H4 (cell line): ENCODE measurements at regions not wholly inside any gene's neighbourhood (a gene's known extent, or its start where the extent isn't known, plus 50 kb on each side); places are given as distances from the start of the nearest gene placed in this dataset.
"Not testable (repeated sequence)": the region's sequence is repeated elsewhere in the genome, so short reads cannot be mapped to it uniquely, and the experiment has no call there.

ENCODE experiments used
- DNase-seq: peaks from one replicate; pipeline ENCODE4 v3.0.0-alpha.2; 2015; ENCODE audit warnings: low spot score

DNA sequence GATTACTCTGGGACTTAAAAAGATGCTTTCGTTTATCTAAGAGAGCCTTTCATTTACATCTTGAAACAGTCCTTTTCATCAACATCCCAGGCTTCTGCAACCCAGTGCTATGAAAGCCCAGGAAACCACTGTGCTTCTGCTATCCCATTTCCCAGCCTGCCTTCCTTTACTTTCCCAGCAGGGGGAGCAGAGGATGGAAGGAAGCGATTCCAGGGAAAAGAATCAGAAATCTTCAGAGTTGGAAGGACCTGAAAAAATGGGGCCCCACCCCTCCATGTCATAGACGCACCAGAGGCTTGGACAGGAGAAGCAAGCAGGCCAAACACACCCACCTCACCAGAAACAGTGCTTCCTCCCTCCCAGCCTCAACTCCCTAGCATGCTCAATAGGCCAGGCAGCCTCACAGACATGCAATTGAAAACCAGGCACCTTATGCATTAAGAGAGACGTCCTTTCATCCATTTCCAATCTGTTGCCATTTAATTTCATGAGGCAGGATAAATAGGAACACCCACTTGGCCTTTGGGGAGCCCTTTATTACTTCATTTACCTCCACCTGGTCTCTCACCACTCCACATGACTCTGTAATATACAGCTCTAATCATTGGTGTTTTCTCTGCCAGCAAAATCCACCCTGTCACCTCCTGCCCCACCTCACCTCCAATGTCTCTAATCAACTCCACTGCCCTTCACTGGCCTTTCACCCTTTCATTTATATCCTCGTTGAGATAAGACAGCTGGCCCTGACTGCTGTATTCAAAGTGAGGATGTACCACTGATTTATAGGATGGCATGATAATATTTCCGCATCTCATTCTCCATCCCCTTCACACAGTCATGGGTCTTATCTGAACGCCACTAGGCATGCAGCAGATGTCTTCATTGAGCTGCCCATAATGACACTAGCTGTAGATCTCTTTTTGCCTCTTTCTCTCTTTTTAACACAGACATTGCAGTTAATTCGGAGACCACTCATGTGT lies 583.9 kb downstream of the NTRK3 start:
- DNase-seq = peak; percentile 18

DNA sequence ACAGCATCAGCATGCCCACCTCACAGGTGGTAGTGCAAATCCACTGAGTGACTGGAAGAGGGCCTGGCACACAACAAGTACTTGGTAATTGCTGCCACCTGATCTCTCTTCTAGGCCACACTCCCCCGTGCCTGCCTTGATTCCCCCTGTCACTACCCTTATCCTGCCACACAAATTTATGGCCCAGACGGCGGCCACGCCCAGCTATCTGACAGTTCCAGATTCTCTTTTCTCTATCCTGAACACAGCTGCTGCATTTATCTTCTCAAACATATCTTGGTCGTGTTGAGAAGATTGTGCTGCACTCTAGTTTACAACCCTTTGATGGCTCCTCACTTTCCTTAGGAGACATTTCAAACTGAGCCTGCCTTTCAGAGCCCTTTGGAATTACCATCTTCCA lies 585.2 kb downstream of the NTRK3 start:
- DNase-seq = no peak

DNA sequence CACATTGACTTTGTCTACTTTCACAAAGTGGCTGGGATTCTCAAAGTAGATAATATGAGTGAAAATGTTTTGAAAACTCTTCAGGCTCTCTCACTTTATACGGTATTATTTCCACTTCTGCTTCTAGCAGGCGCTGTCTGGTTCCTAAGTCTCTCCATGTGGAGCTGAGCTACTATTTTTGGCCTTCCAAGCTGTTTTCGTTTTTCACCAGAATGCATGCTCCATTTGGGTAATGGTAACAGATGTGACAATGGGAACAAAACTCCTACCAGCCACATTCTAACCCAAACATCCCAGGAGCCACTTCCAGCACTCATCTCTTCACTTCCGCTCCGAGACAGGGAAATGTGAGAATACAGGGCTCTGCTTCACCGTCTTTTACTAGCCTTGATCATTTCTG lies 586.7 kb downstream of the NTRK3 start:
- no peak for DNase-seq

DNA sequence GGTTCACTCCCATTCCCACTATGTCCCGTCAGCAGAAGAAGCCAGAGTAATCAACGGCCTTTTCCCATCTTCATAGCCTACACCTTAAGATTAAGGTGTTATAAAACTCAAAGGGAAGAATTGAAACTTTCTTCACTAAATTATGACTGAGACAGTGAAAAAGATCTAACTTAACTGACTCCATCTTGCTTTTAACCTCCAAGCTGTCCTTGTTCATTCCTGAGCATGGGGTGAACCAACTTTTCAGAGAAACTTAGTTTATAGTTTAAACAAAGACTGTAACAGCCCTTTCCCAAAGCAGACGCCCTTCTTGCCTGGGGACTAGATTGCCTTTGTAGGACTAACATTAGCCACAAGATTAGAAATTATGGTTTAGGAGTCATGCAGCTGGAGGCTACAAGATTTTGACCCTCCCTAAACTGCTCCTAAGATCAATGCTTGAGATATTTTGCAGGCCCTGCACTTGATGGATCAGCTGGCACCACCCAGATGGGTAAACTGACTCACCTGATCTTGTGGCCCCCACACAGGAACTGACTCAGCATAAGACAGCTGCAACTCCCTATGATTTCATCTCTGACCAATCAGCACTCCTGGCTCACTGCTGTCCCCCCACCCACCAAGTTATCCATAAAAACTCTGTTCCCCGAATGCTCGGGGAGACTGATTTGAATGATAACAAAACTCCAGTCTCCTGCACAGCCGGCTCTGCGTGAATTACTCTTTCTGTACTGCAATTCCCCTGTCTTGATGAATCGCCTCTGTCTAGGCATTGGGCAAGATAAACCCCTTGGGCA lies 587.6 kb downstream of the NTRK3 start:
- not testable (repeated sequence) for DNase-seq

DNA sequence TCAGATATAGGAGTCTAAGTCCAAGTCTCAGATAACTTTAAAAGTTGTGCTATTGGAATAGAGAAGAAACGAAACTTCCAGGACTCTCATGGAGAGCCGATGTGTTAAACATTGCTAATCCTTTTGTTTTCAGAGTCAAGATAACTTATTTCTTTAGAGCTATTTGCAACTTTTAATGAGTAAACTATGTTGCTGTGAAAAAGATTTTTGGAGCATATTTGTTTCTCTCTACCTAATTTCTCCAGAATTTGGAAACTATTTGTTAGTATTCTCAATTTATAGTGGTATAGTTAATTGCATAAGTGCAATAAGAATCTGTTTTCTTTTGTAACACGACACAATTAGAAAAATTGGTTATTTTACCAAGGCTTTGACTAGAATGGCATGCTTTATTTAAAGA lies 588.9 kb downstream of the NTRK3 start:
- DNase-seq = no peak

DNA sequence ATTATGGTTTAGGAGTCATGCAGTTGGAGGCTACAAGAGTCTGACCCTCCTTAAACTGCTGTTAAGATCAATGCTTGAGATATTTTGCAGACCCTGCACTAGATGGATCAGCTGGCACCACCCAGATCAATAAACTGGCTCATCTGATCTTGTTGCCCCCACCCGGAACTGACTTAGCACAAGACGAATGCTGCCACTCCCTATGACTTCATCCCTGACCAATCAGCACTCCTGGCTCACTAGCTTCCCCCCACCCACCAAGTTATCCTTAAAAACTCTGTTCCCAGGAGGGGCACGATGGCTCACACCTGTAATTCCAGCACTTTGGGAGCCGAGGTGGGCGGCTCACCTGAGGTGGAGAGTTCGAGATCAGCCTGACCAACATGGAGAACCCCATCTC lies 594.0 kb downstream of the NTRK3 start:
- no peak for DNase-seq

DNA sequence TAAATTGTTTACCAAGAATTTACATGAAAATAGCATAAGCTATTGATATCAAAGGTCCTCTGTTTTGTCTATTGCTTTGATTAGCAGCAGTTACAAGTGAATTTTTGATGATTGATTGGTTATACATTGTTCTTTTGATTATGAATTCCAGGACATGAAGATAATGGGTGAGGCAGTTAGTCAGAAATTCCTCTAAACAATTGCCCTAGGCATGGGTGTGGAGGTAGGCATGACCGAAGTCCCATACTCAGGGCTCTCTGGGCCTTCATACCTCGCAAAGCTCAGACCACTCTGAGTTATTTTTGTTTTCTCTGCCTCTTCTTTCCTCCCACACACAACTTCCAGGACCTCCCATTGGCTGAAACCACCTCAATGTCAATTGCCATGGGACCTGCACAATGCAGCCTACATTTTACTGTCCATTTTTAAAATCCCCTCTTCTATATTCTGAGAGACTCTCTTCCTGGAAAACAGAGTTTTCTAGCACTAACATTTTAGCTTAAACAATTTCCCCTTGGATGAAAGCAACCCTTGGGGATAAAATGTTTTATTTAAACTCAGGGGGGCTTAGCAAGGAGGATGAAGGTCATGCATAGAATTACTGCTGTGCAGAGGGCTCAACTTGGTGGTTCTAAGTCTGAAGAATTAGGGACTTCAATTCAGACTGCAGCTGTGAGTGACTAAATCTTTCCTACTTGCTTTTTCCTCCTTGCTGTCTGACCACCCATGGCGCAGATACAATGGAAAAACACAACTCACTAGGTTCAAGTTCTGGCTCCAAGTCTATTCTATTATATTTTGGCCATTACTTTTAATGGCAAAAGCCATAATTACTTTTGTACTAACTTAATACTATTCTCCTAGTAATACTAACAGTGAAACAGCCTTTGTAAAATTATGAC lies 594.8 kb downstream of the NTRK3 start:
- DNase-seq = no peak

DNA sequence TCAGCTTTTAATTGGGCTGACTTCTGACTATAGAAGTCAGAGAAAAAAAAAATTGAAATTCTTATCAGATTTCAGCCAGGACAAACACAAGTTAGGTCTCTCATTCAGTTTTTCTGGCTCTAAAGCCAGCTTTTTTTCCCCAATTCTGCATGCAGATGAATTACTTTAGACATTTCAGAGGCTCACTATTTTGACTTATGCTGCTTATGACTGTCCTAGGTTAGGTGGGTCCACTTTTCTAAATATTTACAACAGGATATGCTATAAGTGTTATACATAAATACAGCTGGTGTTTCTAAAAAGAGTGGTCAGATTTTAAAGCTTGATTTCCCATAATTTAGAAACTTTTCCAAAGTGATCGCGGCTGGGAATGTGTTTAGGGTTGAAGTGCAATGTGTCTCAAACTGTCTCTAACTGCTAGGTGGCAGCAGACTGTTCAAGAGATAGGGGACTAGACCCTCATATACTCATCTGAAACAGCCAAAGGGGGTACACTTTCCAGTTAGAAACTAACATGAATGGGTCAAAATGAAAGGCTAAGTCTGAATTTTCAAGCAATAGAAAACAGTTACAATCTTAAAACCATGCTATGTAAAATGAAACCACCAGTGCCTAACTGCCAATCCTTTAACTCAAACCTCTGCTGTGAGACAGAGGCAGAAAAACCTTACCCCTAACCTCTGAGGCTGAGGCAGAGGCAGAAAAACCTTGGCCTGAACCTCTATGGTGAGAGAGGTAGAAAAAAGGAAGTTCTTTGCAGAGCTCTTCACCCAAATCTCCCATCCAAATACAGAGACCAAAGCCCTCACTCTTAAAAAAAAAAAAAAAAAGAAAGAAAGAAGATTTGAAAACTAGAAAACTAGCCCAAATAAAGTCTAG lies 596.0 kb downstream of the NTRK3 start:
- DNase-seq = no peak

DNA sequence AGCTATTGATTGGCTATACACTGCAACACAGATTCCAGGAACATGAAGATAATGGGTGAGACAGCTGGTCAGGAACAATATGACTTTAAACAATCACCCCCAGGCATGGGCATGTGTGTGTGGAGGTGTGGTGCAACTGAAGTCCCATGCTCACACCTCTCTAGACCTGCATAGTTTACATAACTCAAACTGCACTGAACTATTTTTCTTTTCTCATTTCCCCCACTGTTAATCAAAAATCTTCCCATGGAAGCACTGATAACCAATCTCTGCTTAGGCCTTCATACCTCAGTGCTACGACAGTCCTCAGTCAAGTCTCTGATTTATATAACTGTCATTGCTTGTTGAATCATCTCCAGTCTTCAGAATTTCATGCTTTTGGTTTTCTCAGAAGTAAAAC lies 600.2 kb downstream of the NTRK3 start:
- no peak for DNase-seq

DNA sequence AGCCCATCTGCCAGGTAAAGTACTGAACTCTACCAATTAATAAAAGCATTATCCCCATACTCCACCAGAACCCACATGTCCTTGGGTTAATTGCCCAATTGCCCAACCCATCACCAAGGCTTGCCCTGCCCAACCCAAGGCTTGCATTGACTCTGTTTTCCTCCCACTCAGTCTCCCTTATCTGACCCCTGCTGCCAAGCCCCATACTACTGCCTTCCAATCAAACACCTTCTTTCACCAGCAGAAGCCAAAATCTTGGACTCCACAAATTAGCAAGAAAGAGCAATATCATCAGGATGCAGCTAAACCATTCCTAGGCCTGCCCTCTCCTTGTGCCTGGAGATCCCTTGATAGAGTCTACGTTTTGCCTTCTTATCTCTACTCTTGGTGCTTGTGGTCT lies 602.9 kb downstream of the NTRK3 start:
- DNase-seq = no peak

DNA sequence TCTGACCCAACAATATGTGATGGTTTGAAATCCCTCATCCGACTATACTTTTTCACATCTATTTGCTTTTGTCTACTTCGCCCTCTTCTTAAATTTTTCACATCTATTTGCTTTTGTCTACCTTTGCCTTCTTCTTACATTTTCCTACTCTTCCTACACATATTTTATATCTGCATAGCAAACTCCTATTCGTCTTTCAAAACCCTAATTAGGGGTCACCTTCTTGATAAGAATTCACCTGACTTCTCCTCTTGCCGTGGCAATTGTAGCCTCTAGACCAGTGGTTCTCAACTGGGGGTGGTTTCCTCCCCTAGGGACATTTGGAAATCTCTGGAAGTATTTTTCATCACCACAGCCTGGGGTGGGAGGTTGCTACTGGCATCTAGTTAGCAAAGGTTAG lies 607.4 kb downstream of the NTRK3 start:
- no peak for DNase-seq

DNA sequence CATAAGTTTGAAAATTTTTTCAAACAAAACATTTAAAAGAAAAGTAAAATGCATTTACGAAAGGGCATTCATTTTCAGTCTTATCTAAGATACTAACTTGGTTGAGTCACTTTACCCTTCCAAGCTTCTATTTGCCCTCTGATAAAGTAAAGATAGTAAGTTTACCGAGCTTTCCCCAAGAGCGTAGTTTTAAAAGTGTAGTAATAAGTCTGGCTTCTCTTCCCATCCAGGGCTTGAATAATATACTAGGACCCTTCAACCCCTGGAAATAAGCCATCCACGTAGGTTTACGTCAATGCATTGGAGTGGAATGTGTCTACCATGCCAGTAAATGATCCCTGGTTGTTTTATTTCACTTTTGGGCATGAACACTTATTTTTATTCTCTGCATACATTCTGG lies 608.3 kb downstream of the NTRK3 start:
- DNase-seq = no peak

DNA sequence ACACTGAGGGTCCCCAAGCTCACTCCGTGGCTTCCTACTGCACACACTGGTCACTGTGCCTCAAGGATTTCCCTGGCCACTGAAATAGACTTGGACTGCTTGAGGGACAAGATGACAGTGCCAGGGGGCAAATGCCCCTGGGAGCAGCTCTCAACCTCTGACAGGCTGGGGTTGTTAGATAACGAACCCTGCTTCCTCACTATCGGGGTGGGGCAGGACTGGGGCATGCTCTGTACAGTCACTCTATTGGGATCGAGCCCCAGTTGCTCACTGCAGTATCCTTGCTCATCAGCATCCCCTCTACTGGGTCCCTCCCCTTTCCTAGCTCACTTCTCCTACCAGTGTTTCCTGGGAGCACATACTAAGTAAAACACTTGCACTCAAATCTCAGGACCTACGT lies 610.8 kb downstream of the NTRK3 start:
- DNase-seq = no peak

DNA sequence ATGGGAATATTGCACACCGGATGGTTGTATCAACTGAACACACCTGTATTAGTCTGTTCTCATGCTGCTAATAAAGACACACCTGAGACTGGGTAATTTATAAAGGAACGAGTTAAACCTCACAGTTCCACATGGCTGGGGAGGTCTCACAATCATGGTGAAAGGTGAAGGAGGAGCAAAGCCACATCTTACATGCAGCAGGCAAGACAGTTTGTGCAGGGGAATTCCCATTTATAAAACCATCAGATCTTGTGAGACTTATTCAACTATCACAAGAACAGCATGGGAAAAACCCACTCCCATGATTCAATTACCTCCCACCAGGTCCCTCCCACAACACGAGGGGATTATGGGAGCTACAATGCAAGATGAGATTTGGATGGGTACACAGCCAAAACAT lies 613.5 kb downstream of the NTRK3 start:
- not testable (repeated sequence) for DNase-seq

DNA sequence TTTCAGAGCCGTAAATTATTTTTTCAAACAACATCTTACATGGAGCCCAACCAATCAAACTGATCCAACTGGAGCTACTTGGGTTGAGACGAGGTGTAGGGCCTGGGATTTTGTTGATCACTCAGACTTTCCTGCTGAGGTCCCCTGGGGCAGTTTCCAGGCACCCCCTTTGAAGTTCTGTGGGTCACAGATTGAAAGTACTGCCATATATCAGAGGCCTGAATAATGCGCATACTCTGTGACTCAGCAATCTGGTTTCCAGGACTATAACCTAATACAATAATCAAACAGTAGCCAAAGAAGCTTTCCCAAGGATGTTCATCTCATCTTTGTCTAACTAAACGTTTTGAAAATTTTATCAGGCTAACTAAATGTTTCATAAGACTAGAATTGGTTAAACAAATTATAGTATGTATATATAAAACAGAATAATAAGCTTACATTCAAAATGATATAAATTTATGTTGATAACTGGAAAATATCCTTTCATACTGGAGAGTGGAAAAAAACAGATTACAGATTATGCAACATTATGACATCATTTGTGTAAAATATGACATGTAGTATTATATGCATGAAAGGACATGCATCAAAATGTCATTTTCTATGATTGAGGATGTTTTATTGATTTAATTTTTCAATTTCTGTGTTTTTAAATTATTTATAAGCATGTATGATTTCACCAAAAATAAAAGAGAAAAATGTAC lies 617.1 kb downstream of the NTRK3 start:
- DNase-seq = no peak

DNA sequence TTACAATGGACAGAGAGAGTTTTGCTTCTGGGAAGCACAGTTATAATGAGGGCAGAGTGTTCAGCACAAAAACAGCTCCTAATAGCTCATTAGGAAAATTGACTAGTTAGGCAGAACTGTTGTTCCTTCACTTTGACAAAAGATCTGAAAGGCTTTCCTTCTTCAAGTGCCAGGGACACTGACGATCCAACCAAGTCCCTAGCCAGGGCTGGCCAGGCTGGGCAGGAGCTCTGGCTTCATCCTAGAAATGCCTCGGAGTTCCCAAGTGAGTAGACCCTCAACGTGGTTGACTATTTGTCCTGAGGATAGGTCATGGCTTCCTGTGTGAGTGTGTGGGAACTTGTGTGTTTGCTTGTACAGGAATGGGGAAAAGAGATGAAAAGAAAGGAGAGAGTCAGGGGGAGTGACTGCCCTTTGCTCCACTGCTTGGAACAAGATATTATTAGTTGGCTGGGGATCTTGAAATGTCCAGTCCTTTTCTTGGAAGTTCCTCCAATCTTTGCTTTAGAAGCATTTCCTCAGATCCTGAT lies 617.9 kb downstream of the NTRK3 start:
- no peak for DNase-seq

DNA sequence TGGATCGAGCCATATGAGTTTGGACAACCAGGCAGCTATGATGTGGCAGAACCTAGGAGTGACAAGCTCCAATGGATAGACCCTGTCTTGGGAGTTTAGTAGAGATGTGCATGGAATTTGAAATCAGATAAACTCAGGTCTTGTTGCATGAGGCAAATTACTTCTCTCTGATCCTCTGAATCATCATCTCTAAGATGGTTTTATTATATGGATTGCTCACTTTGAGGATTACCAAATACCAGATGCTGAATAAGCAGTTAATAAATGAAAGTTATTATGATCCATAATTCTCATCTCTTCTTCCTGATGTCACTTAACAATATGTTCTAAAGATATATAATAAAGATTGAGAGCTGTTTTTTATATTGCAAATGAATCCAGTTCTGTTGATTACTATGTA lies 622.2 kb downstream of the NTRK3 start:
- DNase-seq = no peak

DNA sequence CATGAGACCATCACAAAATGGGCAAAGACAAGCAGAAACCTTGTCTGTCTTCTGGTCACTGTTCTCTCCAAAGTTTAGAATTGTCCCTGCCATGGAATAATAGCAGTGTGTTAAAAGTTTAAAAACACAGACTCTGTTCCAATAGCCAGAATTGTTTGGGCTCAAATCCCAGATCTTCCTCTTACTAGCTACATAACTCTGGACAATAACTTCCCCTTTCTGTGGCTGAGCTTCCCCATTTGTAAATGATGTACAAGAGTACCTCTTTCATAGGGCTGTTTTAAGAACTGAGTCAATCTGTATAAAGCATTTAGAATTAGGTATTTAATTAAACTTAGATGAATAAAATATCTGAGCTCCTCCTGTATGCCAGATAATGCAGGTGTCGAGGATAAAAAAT lies 623.0 kb downstream of the NTRK3 start:
- DNase-seq = no peak

DNA sequence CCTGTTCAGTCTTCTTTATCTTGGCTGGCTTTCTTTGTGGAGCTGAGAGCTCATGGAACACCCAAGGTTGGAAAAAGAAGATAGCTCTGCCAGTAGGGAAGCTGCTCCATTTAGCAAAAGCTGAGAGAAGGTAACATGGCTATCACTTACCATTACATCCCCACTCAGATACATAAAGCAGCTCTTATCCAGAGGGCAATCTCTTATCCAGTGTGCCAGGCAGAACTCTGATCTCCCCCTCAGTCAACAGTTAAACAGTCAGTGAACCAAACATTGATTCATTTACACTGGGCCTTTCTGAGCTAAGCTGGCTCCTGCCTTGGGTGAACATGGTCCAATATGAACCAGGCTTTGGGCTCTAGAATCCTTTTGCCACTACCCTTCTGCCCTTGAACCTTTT lies 624.2 kb downstream of the NTRK3 start:
- DNase-seq = no peak

DNA sequence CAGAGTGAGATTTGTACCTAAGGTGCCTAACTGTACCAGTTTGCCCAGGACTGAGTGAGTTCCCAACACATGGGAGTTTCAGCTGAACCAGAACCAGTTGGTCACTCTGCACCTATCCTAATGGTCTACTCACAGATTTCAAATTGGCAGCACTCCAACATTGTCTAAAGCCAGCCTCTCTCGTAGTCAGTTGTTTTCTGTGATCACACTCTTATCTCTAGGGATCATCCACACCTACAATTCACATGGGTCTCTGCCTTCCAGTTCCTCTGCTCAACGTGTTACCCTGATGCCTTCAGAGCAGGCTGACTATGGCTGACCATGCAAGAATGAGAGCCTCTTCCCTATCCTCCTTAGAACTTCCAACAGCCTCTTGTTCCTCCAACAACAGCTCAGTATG lies 624.8 kb downstream of the NTRK3 start:
- DNase-seq = no peak
